Brain microvascular endothelial cell (primary cell): ENCODE measurements at regions not wholly inside any gene's neighbourhood (a gene's known extent, or its start where the extent isn't known, plus 50 kb on each side); places are given as distances from the start of the nearest gene placed in this dataset.
"Not testable (repeated sequence)": the region's sequence is repeated elsewhere in the genome, so short reads cannot be mapped to it uniquely, and the experiment has no call there.

Source experiments
- DNase-seq: peaks from one replicate; pipeline ENCODE4 v3.0.0-alpha.2; 2020
- H3K27ac ChIP-seq: fragments of 250-450 bp; sonication (Bioruptor Pico); 2 replicates; pipeline ENCODE4 v1.5.1; 2020; ENCODE audit warnings: mild to moderate bottlenecking, moderate library complexity
- H3K27me3 ChIP-seq: fragments of 250-450 bp; sonication (Bioruptor Pico); replicated peaks from 2 replicates; pipeline ENCODE4 v1.5.1; 2020; ENCODE audit warnings: mild to moderate bottlenecking
- H3K36me3 ChIP-seq: fragments of 250-450 bp; sonication (Bioruptor Pico); replicated peaks from 2 replicates; pipeline ENCODE4 v1.5.1; 2020; ENCODE audit warnings: mild to moderate bottlenecking
- H3K4me3 ChIP-seq: 2 replicates; pipeline ENCODE4 v1.5.1; 2011; ENCODE audit warnings: low read depth, mild to moderate bottlenecking, control low read depth, low read length, moderate library complexity
- in situ Hi-C: cut with HindIII; loops from 2 replicates; pipeline ENCODE4 v1.10.0; 2017; ENCODE audit warnings: low sequenced_read_pairs, low pct_ligation_motif_present
- TF ChIP-seq, protein P1 (sequence below): IDR thresholded peaks from 2 replicates; pipeline ENCODE4 v1.5.1; 2011; ENCODE audit warnings: low read depth, mild to moderate bottlenecking, moderate library complexity, low read length, control low read depth, inconsistent platforms; ENCODE audit errors: missing control alignments

DNA sequence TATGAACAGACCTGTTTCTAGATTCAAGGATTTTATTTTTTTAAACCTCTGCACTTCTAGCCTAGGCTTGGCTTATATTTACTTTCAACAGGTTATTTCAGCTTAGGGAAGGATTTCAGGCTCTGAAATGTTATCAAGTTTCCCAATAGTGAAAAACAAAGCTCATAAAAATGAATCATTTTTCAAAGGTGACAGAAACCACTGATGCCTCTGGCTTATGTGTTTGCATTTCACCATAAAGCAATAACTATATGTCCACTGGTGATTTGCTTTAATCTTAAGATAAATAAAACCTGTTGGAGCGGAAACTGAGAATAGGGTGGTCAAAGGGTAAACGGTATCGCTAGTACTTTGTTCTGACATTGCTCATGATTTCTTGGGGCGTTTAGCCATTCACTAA, 141.2 kb upstream of the LRIG1 start:
- Histone ChIP-seq H3K4me3 (no peak overlapping the region), H3K36me3 (no peaks in the 10 kb centered on the region), H3K27me3 (no peaks in the 10 kb centered on the region), H3K27ac (no peak overlapping the region)
- DNase-seq, result no peak
- in situ Hi-C loops, result no loop called here
- TF ChIP-seq, protein P1, sequence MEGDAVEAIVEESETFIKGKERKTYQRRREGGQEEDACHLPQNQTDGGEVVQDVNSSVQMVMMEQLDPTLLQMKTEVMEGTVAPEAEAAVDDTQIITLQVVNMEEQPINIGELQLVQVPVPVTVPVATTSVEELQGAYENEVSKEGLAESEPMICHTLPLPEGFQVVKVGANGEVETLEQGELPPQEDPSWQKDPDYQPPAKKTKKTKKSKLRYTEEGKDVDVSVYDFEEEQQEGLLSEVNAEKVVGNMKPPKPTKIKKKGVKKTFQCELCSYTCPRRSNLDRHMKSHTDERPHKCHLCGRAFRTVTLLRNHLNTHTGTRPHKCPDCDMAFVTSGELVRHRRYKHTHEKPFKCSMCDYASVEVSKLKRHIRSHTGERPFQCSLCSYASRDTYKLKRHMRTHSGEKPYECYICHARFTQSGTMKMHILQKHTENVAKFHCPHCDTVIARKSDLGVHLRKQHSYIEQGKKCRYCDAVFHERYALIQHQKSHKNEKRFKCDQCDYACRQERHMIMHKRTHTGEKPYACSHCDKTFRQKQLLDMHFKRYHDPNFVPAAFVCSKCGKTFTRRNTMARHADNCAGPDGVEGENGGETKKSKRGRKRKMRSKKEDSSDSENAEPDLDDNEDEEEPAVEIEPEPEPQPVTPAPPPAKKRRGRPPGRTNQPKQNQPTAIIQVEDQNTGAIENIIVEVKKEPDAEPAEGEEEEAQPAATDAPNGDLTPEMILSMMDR, result no peak

DNA sequence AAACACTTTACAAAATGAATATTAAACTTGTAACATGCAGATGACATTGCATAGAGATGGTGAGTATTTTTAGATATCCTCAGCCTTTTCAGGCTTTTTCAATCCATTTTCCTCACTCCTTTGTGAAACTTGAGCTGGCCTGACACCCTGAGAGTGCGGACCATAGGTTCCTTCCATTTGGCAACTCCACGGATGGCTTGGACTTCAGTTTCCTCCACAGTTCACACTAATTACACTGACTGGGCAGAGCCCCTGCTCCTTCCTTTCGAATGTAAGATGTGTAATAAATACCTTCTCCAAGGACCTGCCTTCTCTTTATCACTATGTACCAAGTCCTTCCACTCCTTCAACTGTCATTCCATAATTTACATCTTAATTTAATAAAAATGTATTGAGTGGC, 141.7 kb upstream of the LRIG1 start:
- no peak overlapping the region for H3K27ac ChIP-seq
- TF ChIP-seq, protein P1, result no peak
- in situ Hi-C loops, result no loop called here
- no peak overlapping the region for H3K4me3 ChIP-seq
- no peaks in the 10 kb centered on the region for H3K27me3 ChIP-seq
- DNase-seq, result no peak
- no peaks in the 10 kb centered on the region for H3K36me3 ChIP-seq

DNA sequence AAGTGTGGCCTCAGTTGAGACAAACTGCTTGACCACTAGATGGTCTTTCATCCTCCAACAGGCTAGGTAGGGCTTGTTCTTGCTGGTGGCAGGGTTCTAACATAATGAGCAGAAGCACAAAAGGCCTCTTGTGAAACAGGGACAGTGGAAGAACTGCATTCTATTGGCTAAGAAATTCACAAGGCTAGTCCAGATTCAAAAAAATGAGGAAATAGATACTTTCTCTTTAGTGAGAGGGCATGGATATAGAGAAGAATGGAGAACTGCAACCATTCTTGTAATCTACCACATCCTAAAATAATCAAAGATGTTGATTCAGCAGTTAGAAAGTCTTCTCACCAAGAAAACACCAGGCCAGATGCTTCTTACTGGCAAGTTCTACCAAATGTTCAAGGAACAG, 143.7 kb upstream of the LRIG1 start:
- H3K27me3 ChIP-seq, result no peaks in the 10 kb centered on the region
- DNase-seq, result no peak
- in situ Hi-C loops, result no loop called here
- TF ChIP-seq, protein P1, result no peak
- no peak overlapping the region for H3K4me3 ChIP-seq
- H3K36me3 ChIP-seq, result no peaks in the 10 kb centered on the region
- no peak overlapping the region for H3K27ac ChIP-seq

DNA sequence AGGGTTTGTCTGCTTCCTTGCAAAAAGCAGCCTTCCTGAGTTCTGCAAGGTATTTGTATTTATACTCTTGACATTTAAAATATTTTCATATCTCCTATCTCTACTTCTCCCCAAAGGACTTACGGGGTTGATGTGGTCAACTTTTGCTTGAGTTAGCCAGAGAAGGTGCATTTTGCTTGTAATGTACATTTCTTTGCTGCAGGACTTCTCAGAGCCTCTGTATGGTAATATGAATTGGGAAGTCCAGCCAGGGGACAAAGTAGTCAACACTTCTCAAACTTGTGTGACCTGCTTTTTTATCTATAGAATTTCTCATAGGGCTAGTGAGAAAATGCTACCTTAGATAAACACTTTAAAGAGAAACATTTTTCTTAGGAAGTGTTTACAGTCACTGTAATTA, 148.2 kb upstream of the LRIG1 start:
- Histone ChIP-seq H3K27ac (no peak overlapping the region), H3K27me3 (no peaks in the 10 kb centered on the region), H3K4me3 (no peak overlapping the region), H3K36me3 (no peaks in the 10 kb centered on the region)
- DNase-seq, result no peak
- TF ChIP-seq, protein P1, result no peak
- in situ Hi-C loops, result no loop called here

DNA sequence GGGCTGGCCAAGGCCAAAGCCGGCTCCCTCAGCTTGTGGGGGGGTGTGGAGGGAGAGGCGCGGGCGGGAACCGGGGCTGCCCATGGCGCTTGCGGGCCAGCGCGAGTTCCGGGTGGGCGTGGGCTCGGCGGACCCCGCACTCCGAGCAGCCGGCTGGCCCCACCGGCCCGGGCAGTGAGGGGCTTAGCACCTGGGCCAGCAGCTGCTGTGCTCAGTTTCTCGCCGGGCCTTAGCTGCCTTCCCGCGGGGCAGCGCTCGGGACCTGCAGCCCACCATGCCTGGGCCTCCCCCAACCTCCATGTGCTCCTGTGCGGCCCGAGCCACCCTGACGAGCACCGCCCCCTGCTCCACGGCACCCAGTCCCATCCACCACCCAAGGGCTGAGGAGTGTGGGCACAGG, 150.7 kb upstream of the LRIG1 start:
- in situ Hi-C loops, DNase-seq, H3K36me3 ChIP-seq, H3K4me3 ChIP-seq, H3K27ac ChIP-seq, H3K27me3 ChIP-seq: not testable (repeated sequence)

DNA sequence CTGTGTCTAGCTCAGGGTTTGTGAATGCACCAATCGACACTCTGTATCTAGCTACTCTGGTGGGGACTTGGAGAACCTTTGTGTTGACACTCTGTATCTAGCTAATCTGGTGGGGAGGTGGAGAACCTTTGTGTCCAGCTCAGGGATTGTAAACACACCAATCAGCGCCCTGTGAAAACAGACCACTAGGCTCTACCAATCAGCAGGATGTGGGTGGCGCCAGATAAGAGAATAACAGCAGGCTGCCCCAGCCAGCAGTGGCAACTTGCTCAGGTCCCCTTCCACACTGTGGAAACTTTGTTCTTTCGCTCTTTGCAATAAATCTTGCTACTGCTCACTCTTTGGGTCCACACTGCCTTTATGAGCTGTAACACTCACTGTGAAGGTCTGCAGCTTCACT, 151.3 kb upstream of the LRIG1 start:
- not testable (repeated sequence) for DNase-seq, H3K27ac ChIP-seq

DNA sequence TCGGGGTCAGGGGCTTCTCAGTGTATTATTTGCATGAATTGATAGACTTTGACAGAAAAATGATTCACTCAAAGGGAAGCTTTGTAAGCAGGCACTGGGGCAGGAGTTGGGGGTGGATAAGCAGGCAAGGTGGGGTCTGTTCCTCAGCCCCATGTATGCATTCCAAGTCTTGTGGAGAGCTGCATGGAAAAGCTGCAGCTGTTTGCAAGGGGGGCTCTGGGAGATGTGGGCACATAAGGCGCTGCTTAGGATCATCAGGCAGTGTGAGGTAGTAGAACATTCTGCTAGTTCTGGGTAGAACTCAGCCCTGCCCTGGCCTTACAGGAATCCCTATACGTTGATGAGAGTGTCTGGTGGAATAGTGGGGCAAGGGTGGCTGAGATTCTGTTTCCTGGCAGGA, 154.2 kb upstream of the LRIG1 start:
- DNase-seq, result no peak
- Histone ChIP-seq H3K4me3 (no peak overlapping the region), H3K36me3 (no peaks in the 10 kb centered on the region), H3K27me3 (no peaks in the 10 kb centered on the region), H3K27ac (no peak overlapping the region)
- in situ Hi-C loops, result no loop called here
- TF ChIP-seq, protein P1, result no peak

More for the DNA sequence above, 151.3 kb upstream of the LRIG1 start:
- H3K4me3 ChIP-seq, H3K36me3 ChIP-seq, H3K27me3 ChIP-seq, in situ Hi-C loops: not testable (repeated sequence)
